ENCODE measurements at regions not wholly inside any gene's neighbourhood (a gene's known extent, or its start where the extent isn't known, plus 50 kb on each side); places are given as distances from the start of the nearest gene placed in this dataset.
"Not testable (repeated sequence)": the region's sequence is repeated elsewhere in the genome, so short reads cannot be mapped to it uniquely, and the experiment has no call there.

GRCh38 chr18:78508228-78508824 lies 471.3 kb upstream of the SALL3 start:
- TF ChIP-seq ELF4 (IDR thresholded peaks at IDR 0.05); LEF1 (IDR thresholded peaks at IDR 0.05; ENCODE audit: borderline replicate concordance); FOXM1 (IDR thresholded peaks at IDR 0.05; ENCODE audit: borderline replicate concordance); ARNT (IDR thresholded peaks at IDR 0.05); PKNOX1 (IDR thresholded peaks at IDR 0.05); SP1 (IDR thresholded peaks at IDR 0.05); TARDBP (IDR thresholded peaks at IDR 0.05); HDGF (IDR thresholded peaks at IDR 0.05; ENCODE audit: borderline replicate concordance); FOXK2 (IDR thresholded peaks at IDR 0.05): not testable (repeated sequence)
